GM12878 (cell line): ENCODE measurements at regions not wholly inside any gene's neighbourhood (a gene's known extent, or its start where the extent isn't known, plus 50 kb on each side); places are given as distances from the start of the nearest gene placed in this dataset.

ENCODE experiments used
- CEBPB ChIP-seq, 2 experiments: fragments of 150-350 bp in 1 of 2; IDR thresholded peaks; 2 replicates each; pipeline ENCODE4 v1.6.1; 2012 to 2014; ENCODE audit warnings: low read depth in 2 of 2, low read length in 2 of 2, borderline replicate concordance in 1 of 2, inconsistent platforms in 1 of 2
- E2F8 ChIP-seq: fragments of 450-650 bp; IDR thresholded peaks from 2 replicates; pipeline ENCODE4 v1.6.1; 2018; ENCODE audit warnings: mild to moderate bottlenecking, low read depth, moderate library complexity; ENCODE audit not compliant: partially characterized antibody
- NR2F1 ChIP-seq: fragments of 450-650 bp; conservative IDR thresholded peaks from 2 replicates; pipeline ENCODE4 v1.6.1; 2017; ENCODE audit warnings: mild to moderate bottlenecking
- POLR2A ChIP-seq: IDR thresholded peaks from 2 replicates; pipeline ENCODE4 v1.6.1; 2011; ENCODE audit warnings: low read depth, mild to moderate bottlenecking, low read length
- POLR2AphosphoS2 ChIP-seq: IDR thresholded peaks from 2 replicates; pipeline ENCODE4 v1.6.1; 2011; ENCODE audit warnings: low read depth, mild to moderate bottlenecking, low read length, improper control_type of control experiment, moderate library complexity
- POLR2AphosphoS5 ChIP-seq: IDR thresholded peaks from 2 replicates; pipeline ENCODE4 v1.6.1; 2011; ENCODE audit warnings: mild to moderate bottlenecking, low read length, inconsistent platforms
- RAD51 ChIP-seq: fragments of 450-650 bp; IDR thresholded peaks from 2 replicates; pipeline ENCODE4 v1.6.1; 2016; ENCODE audit warnings: moderate library complexity, mild to moderate bottlenecking, inconsistent platforms
- SIN3A ChIP-seq: IDR thresholded peaks from 2 replicates; pipeline ENCODE4 v1.6.1; 2012; ENCODE audit warnings: low read depth, low read length, improper control_type of control experiment
- SIX5 ChIP-seq: IDR thresholded peaks from 2 replicates; pipeline ENCODE4 v1.6.1; 2011; ENCODE audit warnings: mild to moderate bottlenecking, low read depth, low read length, moderate library complexity; ENCODE audit not compliant: severe bottlenecking
- TF ChIP-seq, protein P1 (sequence below): fragments of 450-650 bp; IDR thresholded peaks from 2 replicates; pipeline ENCODE4 v1.6.1; 2017; ENCODE audit warnings: mild to moderate bottlenecking, moderate library complexity
- TF ChIP-seq, protein P2 (sequence below), 3 experiments: IDR thresholded peaks in 2 of 3; conservative IDR thresholded peaks in 1 of 3; 2 replicates each; pipeline ENCODE4 v1.5.1; 2011; ENCODE audit warnings: low read depth in 3 of 3, low read length in 3 of 3, mild to moderate bottlenecking in 3 of 3, control low read depth in 2 of 3, moderate library complexity in 2 of 3, inconsistent platforms in 1 of 3, mixed read lengths in 1 of 3; ENCODE audit not compliant: control insufficient read depth in 2 of 3, insufficient read depth in 1 of 3; ENCODE audit errors: extremely low read depth in 1 of 3

DNA sequence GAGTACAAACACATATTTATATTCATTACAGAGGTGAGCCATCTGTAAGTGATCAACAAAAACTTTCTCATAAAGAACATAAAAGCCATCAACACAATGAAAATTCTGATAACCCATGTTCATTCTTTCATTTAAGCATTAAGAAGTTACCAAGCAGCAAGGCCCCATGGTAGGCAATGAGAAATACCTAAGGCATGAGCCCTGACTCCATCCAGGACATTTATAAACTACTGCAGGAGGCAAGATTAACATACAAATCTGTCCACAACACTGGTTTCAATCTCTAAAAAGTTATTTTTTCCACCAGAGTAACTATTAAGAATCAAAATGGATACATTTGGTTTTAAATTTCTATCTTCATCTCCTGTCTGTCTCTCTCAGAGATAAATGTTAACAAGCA lies 76.1 kb downstream of the SIPA1L2 start:
- TF ChIP-seq SIX5 (no peak), SIN3A (no peak), RAD51 (no peak), E2F8 (no peak), POLR2AphosphoS5 (no peak), CEBPB (IDR thresholded peaks at IDR 0.05; ENCODE audit: borderline replicate concordance in 1 of 2, low read depth in 2 of 2, low read length in 2 of 2) (no peak), POLR2A (no peak), NR2F1 (no peak), POLR2AphosphoS2 (no peak)
- TF ChIP-seq, protein P1, sequence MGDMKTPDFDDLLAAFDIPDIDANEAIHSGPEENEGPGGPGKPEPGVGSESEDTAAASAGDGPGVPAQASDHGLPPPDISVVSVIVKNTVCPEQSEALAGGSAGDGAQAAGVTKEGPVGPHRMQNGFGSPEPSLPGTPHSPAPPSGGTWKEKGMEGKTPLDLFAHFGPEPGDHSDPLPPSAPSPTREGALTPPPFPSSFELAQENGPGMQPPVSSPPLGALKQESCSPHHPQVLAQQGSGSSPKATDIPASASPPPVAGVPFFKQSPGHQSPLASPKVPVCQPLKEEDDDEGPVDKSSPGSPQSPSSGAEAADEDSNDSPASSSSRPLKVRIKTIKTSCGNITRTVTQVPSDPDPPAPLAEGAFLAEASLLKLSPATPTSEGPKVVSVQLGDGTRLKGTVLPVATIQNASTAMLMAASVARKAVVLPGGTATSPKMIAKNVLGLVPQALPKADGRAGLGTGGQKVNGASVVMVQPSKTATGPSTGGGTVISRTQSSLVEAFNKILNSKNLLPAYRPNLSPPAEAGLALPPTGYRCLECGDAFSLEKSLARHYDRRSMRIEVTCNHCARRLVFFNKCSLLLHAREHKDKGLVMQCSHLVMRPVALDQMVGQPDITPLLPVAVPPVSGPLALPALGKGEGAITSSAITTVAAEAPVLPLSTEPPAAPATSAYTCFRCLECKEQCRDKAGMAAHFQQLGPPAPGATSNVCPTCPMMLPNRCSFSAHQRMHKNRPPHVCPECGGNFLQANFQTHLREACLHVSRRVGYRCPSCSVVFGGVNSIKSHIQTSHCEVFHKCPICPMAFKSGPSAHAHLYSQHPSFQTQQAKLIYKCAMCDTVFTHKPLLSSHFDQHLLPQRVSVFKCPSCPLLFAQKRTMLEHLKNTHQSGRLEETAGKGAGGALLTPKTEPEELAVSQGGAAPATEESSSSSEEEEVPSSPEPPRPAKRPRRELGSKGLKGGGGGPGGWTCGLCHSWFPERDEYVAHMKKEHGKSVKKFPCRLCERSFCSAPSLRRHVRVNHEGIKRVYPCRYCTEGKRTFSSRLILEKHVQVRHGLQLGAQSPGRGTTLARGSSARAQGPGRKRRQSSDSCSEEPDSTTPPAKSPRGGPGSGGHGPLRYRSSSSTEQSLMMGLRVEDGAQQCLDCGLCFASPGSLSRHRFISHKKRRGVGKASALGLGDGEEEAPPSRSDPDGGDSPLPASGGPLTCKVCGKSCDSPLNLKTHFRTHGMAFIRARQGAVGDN: no peak
- TF ChIP-seq, protein P2, sequence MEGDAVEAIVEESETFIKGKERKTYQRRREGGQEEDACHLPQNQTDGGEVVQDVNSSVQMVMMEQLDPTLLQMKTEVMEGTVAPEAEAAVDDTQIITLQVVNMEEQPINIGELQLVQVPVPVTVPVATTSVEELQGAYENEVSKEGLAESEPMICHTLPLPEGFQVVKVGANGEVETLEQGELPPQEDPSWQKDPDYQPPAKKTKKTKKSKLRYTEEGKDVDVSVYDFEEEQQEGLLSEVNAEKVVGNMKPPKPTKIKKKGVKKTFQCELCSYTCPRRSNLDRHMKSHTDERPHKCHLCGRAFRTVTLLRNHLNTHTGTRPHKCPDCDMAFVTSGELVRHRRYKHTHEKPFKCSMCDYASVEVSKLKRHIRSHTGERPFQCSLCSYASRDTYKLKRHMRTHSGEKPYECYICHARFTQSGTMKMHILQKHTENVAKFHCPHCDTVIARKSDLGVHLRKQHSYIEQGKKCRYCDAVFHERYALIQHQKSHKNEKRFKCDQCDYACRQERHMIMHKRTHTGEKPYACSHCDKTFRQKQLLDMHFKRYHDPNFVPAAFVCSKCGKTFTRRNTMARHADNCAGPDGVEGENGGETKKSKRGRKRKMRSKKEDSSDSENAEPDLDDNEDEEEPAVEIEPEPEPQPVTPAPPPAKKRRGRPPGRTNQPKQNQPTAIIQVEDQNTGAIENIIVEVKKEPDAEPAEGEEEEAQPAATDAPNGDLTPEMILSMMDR (IDR thresholded peaks at IDR 0.05 in 2 of 3, conservative IDR thresholded peaks at IDR 0.05 in 1 of 3; ENCODE audit: control insufficient read depth in 2 of 3, extremely low read depth in 1 of 3, insufficient read depth in 1 of 3, low read depth in 3 of 3, low read length in 3 of 3): no peak
